ENCODE measurements at regions not wholly inside any gene's neighbourhood (a gene's known extent, or its start where the extent isn't known, plus 50 kb on each side); places are given as distances from the start of the nearest gene placed in this dataset.
A peak's percentile ranks its signal among the peaks of the same experiment; 100 is the strongest.
"Not testable (repeated sequence)": the region's sequence is repeated elsewhere in the genome, so short reads cannot be mapped to it uniquely, and the experiment has no call there.

GRCh38 chr18:51523671-51524070 lies 326.2 kb upstream of the MEX3C start:
- DNase-seq = no peak

GRCh38 chr18:51525453-51526225 lies 328.2 kb upstream of the MEX3C start:
- DNase-seq = no peak

- no peak for DNase-seq
These were observed 330.3 kb upstream of the MEX3C start for GRCh38 chr18:51527826-51528225.

- DNase-seq = peak; percentile 14
These were observed 334.0 kb upstream of the MEX3C start for GRCh38 chr18:51531501-51531900.

GRCh38 chr18:51537487-51537886 lies 340.0 kb upstream of the MEX3C start:
- peak; percentile 15 for DNase-seq

- DNase-seq = no peak
These were observed 343.1 kb upstream of the MEX3C start for GRCh38 chr18:51540562-51540961.

GRCh38 chr18:51541230-51541629 lies 343.7 kb upstream of the MEX3C start:
- DNase-seq = no peak

- no peak for DNase-seq
These were observed 346.2 kb upstream of the MEX3C start for GRCh38 chr18:51543658-51544155.

- DNase-seq = no peak
These were observed 348.0 kb upstream of the MEX3C start for GRCh38 chr18:51545446-51545845.

GRCh38 chr18:51559198-51559901 lies 361.9 kb upstream of the MEX3C start:
- DNase-seq = no peak

- DNase-seq = no peak
These were observed 362.4 kb upstream of the MEX3C start for GRCh38 chr18:51559902-51560287.

GRCh38 chr18:51561821-51562220 lies 364.3 kb upstream of the MEX3C start:
- DNase-seq = peak; percentile 6

GRCh38 chr18:51562866-51563265 lies 365.4 kb upstream of the MEX3C start:
- no peak for DNase-seq

- no peak for DNase-seq
These were observed 365.9 kb upstream of the MEX3C start for GRCh38 chr18:51563396-51563795.

GRCh38 chr18:51568151-51568550 lies 370.7 kb upstream of the MEX3C start:
- no peak for DNase-seq

GRCh38 chr18:51569153-51569552 lies 371.7 kb upstream of the MEX3C start:
- DNase-seq = no peak

GRCh38 chr18:51569561-51569960 lies 372.1 kb upstream of the MEX3C start:
- no peak for DNase-seq

- not testable (repeated sequence) for DNase-seq
These were observed 372.6 kb upstream of the MEX3C start for GRCh38 chr18:51570071-51570470.

GRCh38 chr18:51573886-51574285 lies 376.4 kb upstream of the MEX3C start:
- not testable (repeated sequence) for DNase-seq

GRCh38 chr18:51575171-51575570 lies 377.7 kb upstream of the MEX3C start:
- no peak for DNase-seq

GRCh38 chr18:51578406-51578980 lies 381.0 kb upstream of the MEX3C start:
- DNase-seq = no peak

- DNase-seq = no peak
These were observed 383.1 kb upstream of the MEX3C start for GRCh38 chr18:51580580-51580979.

GRCh38 chr18:51582551-51582950 lies 385.1 kb upstream of the MEX3C start:
- no peak for DNase-seq
